Prostate gland (tissue), 2 donors: ENCODE measurements at regions not wholly inside any gene's neighbourhood (a gene's known extent, or its start where the extent isn't known, plus 50 kb on each side); places are given as distances from the start of the nearest gene placed in this dataset.
"Not testable (repeated sequence)": the region's sequence is repeated elsewhere in the genome, so short reads cannot be mapped to it uniquely, and the experiment has no call there.

Source experiments
- CTCF ChIP-seq, 4 experiments: fragments of 200-600 bp in 2 of 4; fragments of 450-650 bp in 2 of 4; sonication (generic) in 2 of 4; IDR thresholded peaks; 1 replicate in 3 of 4; 2 replicates in 1 of 4; pipeline ENCODE4 v1.5.1; 2016 to 2019; ENCODE audit warnings: antibody characterized with exemption in 4 of 4, mild to moderate bottlenecking in 2 of 4, moderate library complexity in 2 of 4
- POLR2A ChIP-seq: fragments of 450-650 bp; IDR thresholded peaks from one replicate; pipeline ENCODE4 v1.6.1; 2016; ENCODE audit warnings: antibody characterized with exemption, mild to moderate bottlenecking
- POLR2AphosphoS5 ChIP-seq: sonication (generic); formaldehyde crosslinking; IDR thresholded peaks from one replicate; pipeline ENCODE4 v1.6.1; 2017; ENCODE audit warnings: antibody characterized with exemption

- not testable (repeated sequence) for TF ChIP-seq POLR2A; CTCF (IDR thresholded peaks at IDR 0.05); POLR2AphosphoS5
Observed at GRCh38 chr5:62243046-62243445, 63.0 kb upstream of the KIF2A start.
